ENCODE measurements at regions not wholly inside any gene's neighbourhood (a gene's known extent, or its start where the extent isn't known, plus 50 kb on each side); places are given as distances from the start of the nearest gene placed in this dataset.

GRCh38 chr4:52164116-52164515 is 113.0 kb downstream of the SPATA18 start:
- ChIA-PET POLR2A (ENCODE audit: partially characterized antibody) (no interaction called here), CTCF (ENCODE audit: partially characterized antibody) (no interaction called here)
- no peak overlapping the region for H3K4me2 ChIP-seq (ENCODE audit: insufficient read depth in 1 of 2, low read depth in 2 of 2, low read length in 2 of 2)
- no peak overlapping the region for H3K23ac ChIP-seq (ENCODE audit: insufficient read length)
- no peak overlapping the region for H3K18ac ChIP-seq (ENCODE audit: extremely low read depth, low read length)
- H4K5ac ChIP-seq (ENCODE audit: insufficient read length, low read depth, low read length) = no peak overlapping the region
- no peaks in the 10 kb centered on the region for H3K4me1 ChIP-seq (replicated peaks in 1 of 4; ENCODE audit: control insufficient read depth in 3 of 4, insufficient read depth in 4 of 4, low read length in 3 of 4)
- H4K8ac ChIP-seq (ENCODE audit: extremely low read depth, insufficient read depth, low read length) = no peak overlapping the region
- FAIRE-seq (no peak), DNase-seq (ENCODE audit: low read depth in 1 of 2, low spot score in 2 of 2) (no peak)
- H2BK5ac ChIP-seq (ENCODE audit: low read depth, low read length) = no peak overlapping the region
- H3K9ac ChIP-seq (replicated peaks in 1 of 4; ENCODE audit: extremely low read depth in 1 of 4, low read depth in 3 of 4, low read length in 3 of 4) = no peak overlapping the region
- H3K4me3 ChIP-seq (ENCODE audit: extremely low read depth in 1 of 4, insufficient read depth in 2 of 4, low read depth in 3 of 4, low read length in 4 of 4) = no peak overlapping the region
- H2AFZ ChIP-seq (ENCODE audit: low read length) = no peak overlapping the region
- H3K56ac ChIP-seq (replicated peaks; ENCODE audit: insufficient read length, low read depth, low read length) = no peak overlapping the region
- no peaks in the 10 kb centered on the region for H3K27me3 ChIP-seq (replicated peaks in 1 of 4; ENCODE audit: control insufficient read depth in 3 of 4, extremely low read depth in 1 of 4, insufficient read depth in 3 of 4, low read length in 3 of 4)
- no peak for TF ChIP-seq SP4 (IDR thresholded peaks at IDR 0.05; ENCODE audit: low read length)
- TF ChIP-seq, protein P1, sequence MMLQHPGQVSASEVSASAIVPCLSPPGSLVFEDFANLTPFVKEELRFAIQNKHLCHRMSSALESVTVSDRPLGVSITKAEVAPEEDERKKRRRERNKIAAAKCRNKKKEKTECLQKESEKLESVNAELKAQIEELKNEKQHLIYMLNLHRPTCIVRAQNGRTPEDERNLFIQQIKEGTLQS (IDR thresholded peaks at IDR 0.05; ENCODE audit: insufficient read depth, low read depth, low read length) = no peak
- TF ChIP-seq SRF (IDR thresholded peaks at IDR 0.05; ENCODE audit: low read depth, low read length) = no peak
- no peak overlapping the region for H2AK5ac ChIP-seq (ENCODE audit: low read depth, low read length)
- H3K27ac ChIP-seq (ENCODE audit: low read depth, low read length) = no peak overlapping the region
- no peak overlapping the region for H2BK12ac ChIP-seq (ENCODE audit: low read depth, low read length)
- H3K79me1 ChIP-seq (ENCODE audit: low read depth, low read length) = no peaks in the 10 kb centered on the region
- no peaks in the 10 kb centered on the region for H3K79me2 ChIP-seq (ENCODE audit: control insufficient read depth in 1 of 2, insufficient read depth in 2 of 2, low read length in 2 of 2)
- no peaks in the 10 kb centered on the region for H4K20me1 ChIP-seq (replicated peaks in 1 of 2; ENCODE audit: control insufficient read depth in 1 of 2, insufficient read depth in 2 of 2, low read length in 2 of 2)
- H3K9me3 ChIP-seq (ENCODE audit: insufficient read depth in 2 of 2, low read depth in 1 of 2, low read length in 1 of 2) = no peaks in the 10 kb centered on the region
- H4K91ac ChIP-seq (replicated peaks; ENCODE audit: insufficient read length, low read length) = no peak overlapping the region
- H2BK120ac ChIP-seq (replicated peaks; ENCODE audit: low read depth, low read length) = no peak overlapping the region
- 36% methylated on average over 1 of the region's 1 CpG; no CpG with 5 or more reads in 1 of the 2 experiments for WGBS, 2 experiments (ENCODE audit: extremely low coverage in 1 of 2, insufficient coverage in 1 of 2, insufficient read length in 1 of 2, insufficient replicate concordance in 2 of 2, low coverage in 1 of 2, low lambda C conversion rate in 2 of 2, missing lambda C conversion rate in 1 of 2)
- no peak overlapping the region for H2BK15ac ChIP-seq (ENCODE audit: low read length)
- H3K14ac ChIP-seq (ENCODE audit: insufficient read length) = no peak overlapping the region
- H3K36me3 ChIP-seq (ENCODE audit: control insufficient read depth in 2 of 4, insufficient read depth in 4 of 4, low read length in 3 of 4) = no peaks in the 10 kb centered on the region
- H3K4ac ChIP-seq (replicated peaks; ENCODE audit: insufficient read length, low read depth, low read length) = no peak overlapping the region
- no peaks in the 10 kb centered on the region for H3K23me2 ChIP-seq (ENCODE audit: low read depth, low read length)
- H2BK20ac ChIP-seq (ENCODE audit: low read length) = no peak overlapping the region

Data from H1 (cell line).